ENCODE measurements at regions not wholly inside any gene's neighbourhood (a gene's known extent, or its start where the extent isn't known, plus 50 kb on each side); places are given as distances from the start of the nearest gene placed in this dataset.

GRCh38 chr12:116636608-116637519 lies 77.7 kb downstream of the MAP1LC3B2 start:
- DNase-seq (ENCODE audit: low read depth, low spot score), result no peak
- in situ Hi-C loops (cut with HindIII; ENCODE audit: low sequenced_read_pairs), result no loop called here
- H3K4me3 ChIP-seq (ENCODE audit: low read depth, low read length), result no peak overlapping the region
- TF ChIP-seq CTCF (IDR thresholded peaks at IDR 0.05; ENCODE audit: low read depth, low read length), result no peak

GRCh38 chr12:116635487-116635886 lies 76.3 kb downstream of the MAP1LC3B2 start:
- DNase-seq (ENCODE audit: low read depth, low spot score), result no peak
- in situ Hi-C loops (cut with HindIII; ENCODE audit: low sequenced_read_pairs), result no loop called here
- no peak overlapping the region for H3K4me3 ChIP-seq (ENCODE audit: low read depth, low read length)
- TF ChIP-seq CTCF (IDR thresholded peaks at IDR 0.05; ENCODE audit: low read depth, low read length), result no peak

- in situ Hi-C loops (cut with HindIII; ENCODE audit: low sequenced_read_pairs), result no loop called here
- no peak overlapping the region for H3K4me3 ChIP-seq (ENCODE audit: low read depth, low read length)
- no peak for TF ChIP-seq CTCF (IDR thresholded peaks at IDR 0.05; ENCODE audit: low read depth, low read length)
- DNase-seq (ENCODE audit: low read depth, low spot score), result no peak
Observed at GRCh38 chr12:116633476-116633875, 74.3 kb downstream of the MAP1LC3B2 start.

GRCh38 chr12:116631619-116632018 lies 72.4 kb downstream of the MAP1LC3B2 start:
- in situ Hi-C loops (cut with HindIII; ENCODE audit: low sequenced_read_pairs), result no loop called here
- H3K4me3 ChIP-seq (ENCODE audit: low read depth, low read length), result no peak overlapping the region
- DNase-seq (ENCODE audit: low read depth, low spot score), result no peak
- TF ChIP-seq CTCF (IDR thresholded peaks at IDR 0.05; ENCODE audit: low read depth, low read length), result no peak

- no peak overlapping the region for H3K4me3 ChIP-seq (ENCODE audit: low read depth, low read length)
- in situ Hi-C loops (cut with HindIII; ENCODE audit: low sequenced_read_pairs), result no loop called here
- no peak for TF ChIP-seq CTCF (IDR thresholded peaks at IDR 0.05; ENCODE audit: low read depth, low read length)
- no peak for DNase-seq (ENCODE audit: low read depth, low spot score)
Observed at GRCh38 chr12:116630762-116631161, 71.6 kb downstream of the MAP1LC3B2 start.

- in situ Hi-C loops (cut with HindIII; ENCODE audit: low sequenced_read_pairs), result no loop called here
- no peak for DNase-seq (ENCODE audit: low read depth, low spot score)
- no peak overlapping the region for H3K4me3 ChIP-seq (ENCODE audit: low read depth, low read length)
- no peak for TF ChIP-seq CTCF (IDR thresholded peaks at IDR 0.05; ENCODE audit: low read depth, low read length)
Observed at GRCh38 chr12:116629480-116629879, 70.3 kb downstream of the MAP1LC3B2 start.

Measured in astrocyte of the spinal cord (primary cell).